ENCODE measurements at regions not wholly inside any gene's neighbourhood (a gene's known extent, or its start where the extent isn't known, plus 50 kb on each side); places are given as distances from the start of the nearest gene placed in this dataset.

- DNase-seq = no peak
Observed at GRCh38 chr18:7429831-7430230, 137.3 kb upstream of the PTPRM start.

GRCh38 chr18:7436166-7436565, 130.9 kb upstream of the PTPRM start:
- DNase-seq = no peak

GRCh38 chr18:7437870-7438269, 129.2 kb upstream of the PTPRM start:
- DNase-seq = no peak

GRCh38 chr18:7438646-7439045, 128.5 kb upstream of the PTPRM start:
- no peak for DNase-seq

GRCh38 chr18:7447318-7448028, 119.6 kb upstream of the PTPRM start:
- no peak for DNase-seq

GRCh38 chr18:7452331-7452730, 114.8 kb upstream of the PTPRM start:
- peak in 1 of 2 experiments; percentile 41 for DNase-seq

GRCh38 chr18:7454429-7454828, 112.7 kb upstream of the PTPRM start:
- no peak for DNase-seq

GRCh38 chr18:7456376-7456775, 110.7 kb upstream of the PTPRM start:
- DNase-seq = no peak

GRCh38 chr18:7457262-7457661, 109.9 kb upstream of the PTPRM start:
- DNase-seq = no peak

GRCh38 chr18:7458884-7459283, 108.2 kb upstream of the PTPRM start:
- DNase-seq = no peak

- no peak for DNase-seq
Observed at GRCh38 chr18:7459851-7460770, 107.0 kb upstream of the PTPRM start.

GRCh38 chr18:7464245-7464966, 102.7 kb upstream of the PTPRM start:
- no peak for DNase-seq

GRCh38 chr18:7466190-7466589, 100.9 kb upstream of the PTPRM start:
- no peak for DNase-seq

- DNase-seq = peak in 1 of 2 experiments; percentile 7
Observed at GRCh38 chr18:7467708-7468466, 99.2 kb upstream of the PTPRM start.

- no peak for DNase-seq
Observed at GRCh38 chr18:7470101-7470500, 97.0 kb upstream of the PTPRM start.

GRCh38 chr18:7470503-7470902, 96.6 kb upstream of the PTPRM start:
- no peak for DNase-seq

- no peak for DNase-seq
Observed at GRCh38 chr18:7476386-7476785, 90.7 kb upstream of the PTPRM start.

GRCh38 chr18:7479756-7480155, 87.4 kb upstream of the PTPRM start:
- no peak for DNase-seq

- DNase-seq = no peak
Observed at GRCh38 chr18:7480879-7481278, 86.2 kb upstream of the PTPRM start.

GRCh38 chr18:7482342-7482741, 84.8 kb upstream of the PTPRM start:
- DNase-seq = no peak

GRCh38 chr18:7485616-7486015, 81.5 kb upstream of the PTPRM start:
- DNase-seq = no peak

GRCh38 chr18:7488571-7488970, 78.5 kb upstream of the PTPRM start:
- DNase-seq = no peak

GRCh38 chr18:7490104-7490503, 77.0 kb upstream of the PTPRM start:
- DNase-seq = no peak
